ENCODE measurements at regions not wholly inside any gene's neighbourhood (a gene's known extent, or its start where the extent isn't known, plus 50 kb on each side); places are given as distances from the start of the nearest gene placed in this dataset.

DNA sequence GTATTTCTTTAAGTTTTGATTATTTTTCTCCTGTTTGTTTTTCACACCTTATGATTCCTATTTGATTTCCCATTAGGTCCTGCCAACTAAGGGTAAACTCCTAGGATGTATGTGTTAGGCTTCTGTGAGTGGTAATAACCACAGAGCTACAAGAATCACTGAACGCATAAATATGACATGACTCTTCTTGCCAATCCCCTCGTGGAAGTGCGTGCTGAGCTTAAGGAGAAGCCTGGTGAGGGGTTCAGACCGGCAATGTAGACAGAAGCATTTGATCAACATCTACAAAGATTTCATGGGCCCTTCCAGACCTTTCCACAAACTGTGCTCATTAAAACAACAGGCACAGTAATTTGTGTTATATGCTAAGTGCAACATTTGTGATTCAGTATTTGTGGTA is 273.8 kb upstream of the SNX7 start:
- CTCF ChIA-PET: no interaction called here
- H3K4me1 Mint-ChIP-seq (ENCODE audit: low read depth): peaks cover 13% of the 10 kb centered on the region

GRCh38 chr1:98386675-98387440 is 274.7 kb upstream of the SNX7 start:
- H3K4me1 Mint-ChIP-seq (ENCODE audit: low read depth): peaks cover 13% of the 10 kb centered on the region
- TF ChIP-seq, protein P1, sequence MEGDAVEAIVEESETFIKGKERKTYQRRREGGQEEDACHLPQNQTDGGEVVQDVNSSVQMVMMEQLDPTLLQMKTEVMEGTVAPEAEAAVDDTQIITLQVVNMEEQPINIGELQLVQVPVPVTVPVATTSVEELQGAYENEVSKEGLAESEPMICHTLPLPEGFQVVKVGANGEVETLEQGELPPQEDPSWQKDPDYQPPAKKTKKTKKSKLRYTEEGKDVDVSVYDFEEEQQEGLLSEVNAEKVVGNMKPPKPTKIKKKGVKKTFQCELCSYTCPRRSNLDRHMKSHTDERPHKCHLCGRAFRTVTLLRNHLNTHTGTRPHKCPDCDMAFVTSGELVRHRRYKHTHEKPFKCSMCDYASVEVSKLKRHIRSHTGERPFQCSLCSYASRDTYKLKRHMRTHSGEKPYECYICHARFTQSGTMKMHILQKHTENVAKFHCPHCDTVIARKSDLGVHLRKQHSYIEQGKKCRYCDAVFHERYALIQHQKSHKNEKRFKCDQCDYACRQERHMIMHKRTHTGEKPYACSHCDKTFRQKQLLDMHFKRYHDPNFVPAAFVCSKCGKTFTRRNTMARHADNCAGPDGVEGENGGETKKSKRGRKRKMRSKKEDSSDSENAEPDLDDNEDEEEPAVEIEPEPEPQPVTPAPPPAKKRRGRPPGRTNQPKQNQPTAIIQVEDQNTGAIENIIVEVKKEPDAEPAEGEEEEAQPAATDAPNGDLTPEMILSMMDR (IDR thresholded peaks at IDR 0.05): no peak
- DNase-seq (no peak), ATAC-seq (ENCODE audit: poor library complexity) (no peak)
- H3K9me3 Mint-ChIP-seq: no peaks in the 10 kb centered on the region
- ChIA-PET CTCF (no interaction called here), POLR2A (no interaction called here)
- no peak overlapping the region for H3K27ac Mint-ChIP-seq
- Histone ChIP-seq H3K4me3 (ENCODE audit: low read length) (no peak overlapping the region), H3K9me3 (ENCODE audit: control insufficient read depth in 1 of 2, insufficient read depth in 1 of 2, low read length in 2 of 2) (no peaks in the 10 kb centered on the region), H3K4me1 (ENCODE audit: insufficient read depth, low read length) (peaks cover 11% of the 10 kb centered on the region), H3K27me3 (ENCODE audit: control insufficient read depth in 1 of 2, insufficient read depth in 2 of 2, low read length in 2 of 2) (no peaks in the 10 kb centered on the region), H3K27ac (ENCODE audit: low read depth in 1 of 2, low read length in 2 of 2) (no peak overlapping the region), H3K36me3 (ENCODE audit: insufficient read depth, low read length) (no peaks in the 10 kb centered on the region)
- no peaks in the 10 kb centered on the region for H3K36me3 Mint-ChIP-seq (ENCODE audit: low read depth)
- no peak overlapping the region for H3K4me3 Mint-ChIP-seq
- intact Hi-C loops (cut with DNase I, micrococcal nuclease): no loop called here
- H3K27me3 Mint-ChIP-seq: no peaks in the 10 kb centered on the region

More for the DNA sequence above, 273.8 kb upstream of the SNX7 start:
- Histone ChIP-seq H3K27me3 (ENCODE audit: control insufficient read depth in 1 of 2, insufficient read depth in 2 of 2, low read length in 2 of 2) (no peaks in the 10 kb centered on the region), H3K9me3 (ENCODE audit: control insufficient read depth in 1 of 2, insufficient read depth in 1 of 2, low read length in 2 of 2) (no peaks in the 10 kb centered on the region), H3K27ac (ENCODE audit: low read depth in 1 of 2, low read length in 2 of 2) (no peak overlapping the region), H3K4me3 (ENCODE audit: low read length) (no peak overlapping the region), H3K4me1 (ENCODE audit: insufficient read depth, low read length) (peaks cover 11% of the 10 kb centered on the region), H3K36me3 (ENCODE audit: insufficient read depth, low read length) (no peaks in the 10 kb centered on the region)
- Mint-ChIP-seq H3K27me3 (no peaks in the 10 kb centered on the region), H3K36me3 (ENCODE audit: low read depth) (no peaks in the 10 kb centered on the region), H3K4me3 (no peak overlapping the region), H3K27ac (peak overlapping the region; percentile 21), H3K9me3 (no peaks in the 10 kb centered on the region)
- POLR2A ChIA-PET: no interaction called here
- no peak for ATAC-seq (ENCODE audit: poor library complexity)
- TF ChIP-seq, protein P1 (IDR thresholded peaks at IDR 0.05): no peak
- intact Hi-C loops (cut with DNase I, micrococcal nuclease): no loop called here
- no peak for DNase-seq

DNA sequence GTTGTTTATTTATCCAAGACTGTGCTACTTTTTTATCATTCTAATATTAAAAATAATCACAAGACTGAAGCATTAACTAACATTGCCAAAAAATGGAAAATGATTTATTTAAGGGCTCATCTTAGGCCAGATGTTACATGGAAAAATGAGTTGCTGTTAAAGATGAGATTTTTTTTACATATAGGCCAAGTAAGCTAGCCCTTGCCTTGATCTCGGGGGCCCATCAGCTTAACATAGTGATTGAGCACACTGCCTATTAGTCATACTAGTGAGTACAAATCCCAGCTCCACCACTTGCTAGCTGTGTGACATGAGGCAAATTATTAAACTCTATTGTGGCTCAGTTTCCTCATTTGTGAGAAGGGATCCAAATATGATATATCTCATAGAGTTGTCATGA is 275.9 kb upstream of the SNX7 start:
- H3K9me3 ChIP-seq (ENCODE audit: control insufficient read depth in 1 of 2, insufficient read depth in 1 of 2, low read length in 2 of 2): no peaks in the 10 kb centered on the region
- Mint-ChIP-seq H3K4me3 (no peak overlapping the region), H3K36me3 (ENCODE audit: low read depth) (no peaks in the 10 kb centered on the region), H3K27ac (no peak overlapping the region), H3K27me3 (no peaks in the 10 kb centered on the region), H3K4me1 (ENCODE audit: low read depth) (peaks cover 13% of the 10 kb centered on the region), H3K9me3 (no peaks in the 10 kb centered on the region)
- no peak overlapping the region for H3K4me3 ChIP-seq (ENCODE audit: low read length)
- CTCF ChIA-PET: no interaction called here
- no peak overlapping the region for H3K27ac ChIP-seq (ENCODE audit: low read depth in 1 of 2, low read length in 2 of 2)
- POLR2A ChIA-PET: no interaction called here
- TF ChIP-seq, protein P1 (IDR thresholded peaks at IDR 0.05): no peak
- H3K36me3 ChIP-seq (ENCODE audit: insufficient read depth, low read length): no peaks in the 10 kb centered on the region
- H3K4me1 ChIP-seq (ENCODE audit: insufficient read depth, low read length): peaks cover 11% of the 10 kb centered on the region
- no peaks in the 10 kb centered on the region for H3K27me3 ChIP-seq (ENCODE audit: control insufficient read depth in 1 of 2, insufficient read depth in 2 of 2, low read length in 2 of 2)
- intact Hi-C loops (cut with DNase I, micrococcal nuclease): no loop called here
- ATAC-seq (ENCODE audit: poor library complexity) (no peak), DNase-seq (no peak)

All from CD4-positive, alpha-beta T cell (primary cell).